Mucosa of rectum (tissue), 2 donors: ENCODE measurements at regions not wholly inside any gene's neighbourhood (a gene's known extent, or its start where the extent isn't known, plus 50 kb on each side); places are given as distances from the start of the nearest gene placed in this dataset.

Source experiments
- H3K27ac ChIP-seq, 2 donors: one replicate each; pipeline ENCODE4 v1.7.0; 2013; ENCODE audit warnings: inconsistent platforms in 2 of 2, low read depth in 2 of 2, low read length in 2 of 2
- H3K27me3 ChIP-seq, 2 donors: one replicate each; pipeline ENCODE4 v1.7.0; 2013; ENCODE audit warnings: low read length in 2 of 2; ENCODE audit not compliant: control insufficient read depth in 2 of 2, insufficient read depth in 2 of 2
- H3K36me3 ChIP-seq, 2 donors: one replicate each; pipeline ENCODE4 v1.7.0; 2013; ENCODE audit warnings: low read length in 2 of 2; ENCODE audit not compliant: control insufficient read depth in 2 of 2, insufficient read depth in 2 of 2
- H3K4me1 ChIP-seq, 2 donors: one replicate each; pipeline ENCODE4 v1.7.0; 2013; ENCODE audit warnings: low read length in 2 of 2, mild to moderate bottlenecking in 1 of 2; ENCODE audit not compliant: control insufficient read depth in 2 of 2, insufficient read depth in 2 of 2
- H3K4me3 ChIP-seq, 2 donors: one replicate each; pipeline ENCODE4 v1.7.0; 2013; ENCODE audit warnings: low read length in 2 of 2
- H3K9ac ChIP-seq, 2 donors: one replicate each; pipeline ENCODE4 v1.7.0; 2013; ENCODE audit warnings: low read length in 2 of 2, low read depth in 1 of 2, mild to moderate bottlenecking in 1 of 2
- H3K9me3 ChIP-seq, 2 donors: one replicate each; pipeline ENCODE4 v1.7.0; 2013; ENCODE audit warnings: low read length in 2 of 2; ENCODE audit not compliant: control insufficient read depth in 2 of 2
- donor health status: healthy.
- donor health status: Normal muscosa, but diverticular disease.

DNA sequence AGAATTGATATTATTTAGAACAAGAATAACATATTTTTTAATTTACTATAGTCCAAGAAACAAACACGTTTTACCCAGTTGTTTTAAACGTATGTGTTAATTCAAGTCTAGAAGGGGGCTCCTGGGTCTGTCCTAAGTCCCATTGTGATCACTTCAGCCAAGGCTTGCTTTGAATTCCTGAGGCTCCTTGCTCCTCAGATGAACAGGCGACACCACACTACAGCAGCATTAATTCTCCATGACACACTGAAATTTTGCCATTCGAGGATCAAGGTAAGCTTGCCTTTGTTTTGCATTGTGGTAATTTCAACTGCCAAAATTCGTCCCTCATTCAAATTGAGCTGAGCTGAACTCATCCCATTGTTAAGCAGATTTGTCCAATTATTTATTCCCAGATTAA is 1442.6 kb downstream of the SLITRK5 start:
- no peaks in the 10 kb centered on the region for H3K4me1 ChIP-seq
- H3K4me3 ChIP-seq: no peak overlapping the region

DNA sequence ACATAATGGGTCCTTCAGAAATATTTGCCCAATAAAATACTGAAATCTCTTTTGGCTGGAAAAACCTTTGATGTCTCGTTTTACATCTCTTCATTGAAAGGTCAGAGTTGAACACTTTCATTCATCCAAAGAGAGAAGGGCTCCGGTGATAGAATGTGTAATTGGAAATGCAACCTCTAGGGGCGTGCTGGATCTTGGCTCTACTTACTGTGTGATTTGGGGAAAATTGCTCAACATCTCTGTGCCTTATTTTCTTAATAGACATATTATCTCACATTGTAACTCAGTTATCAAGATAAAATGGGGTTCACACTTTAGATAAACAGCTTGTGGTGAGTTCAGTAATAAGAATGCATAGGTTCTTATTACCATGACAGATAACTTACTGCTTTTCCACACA is 1444.1 kb downstream of the SLITRK5 start:
- no peak overlapping the region for H3K27ac ChIP-seq
- H3K4me1 ChIP-seq: no peaks in the 10 kb centered on the region
- H3K36me3 ChIP-seq: no peaks in the 10 kb centered on the region
- H3K4me3 ChIP-seq: no peak overlapping the region
- no peaks in the 10 kb centered on the region for H3K27me3 ChIP-seq
- no peak overlapping the region for H3K9ac ChIP-seq
- H3K9me3 ChIP-seq: no peaks in the 10 kb centered on the region

More for the DNA sequence above, 1442.6 kb downstream of the SLITRK5 start:
- H3K27ac ChIP-seq: no peak overlapping the region
- no peaks in the 10 kb centered on the region for H3K27me3 ChIP-seq
- H3K9me3 ChIP-seq: no peaks in the 10 kb centered on the region
- no peaks in the 10 kb centered on the region for H3K36me3 ChIP-seq
- no peak overlapping the region for H3K9ac ChIP-seq

DNA sequence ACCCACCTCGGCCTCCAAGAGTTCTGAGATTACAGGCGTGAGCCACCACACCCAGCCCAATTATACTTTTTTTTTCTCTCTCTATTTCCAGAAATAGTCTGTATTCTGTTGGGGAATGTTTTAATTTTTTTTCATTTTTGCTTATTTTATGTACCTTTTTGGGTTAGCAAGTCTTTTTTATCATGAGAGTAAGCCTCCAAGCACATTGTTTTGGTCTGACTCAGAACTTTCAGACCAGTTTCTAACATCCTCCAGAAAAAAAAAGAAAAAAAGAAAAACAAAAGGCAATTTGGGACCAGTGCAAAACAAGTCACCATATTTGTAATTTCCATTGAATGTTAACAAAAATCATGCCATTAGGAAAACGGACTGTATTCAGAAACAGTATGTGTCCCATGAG is 1465.5 kb downstream of the SLITRK5 start:
- Histone ChIP-seq H3K27ac (no peak overlapping the region), H3K36me3 (no peaks in the 10 kb centered on the region), H3K4me1 (no peaks in the 10 kb centered on the region), H3K9me3 (no peaks in the 10 kb centered on the region), H3K9ac (no peak overlapping the region), H3K27me3 (no peaks in the 10 kb centered on the region), H3K4me3 (no peak overlapping the region)

DNA sequence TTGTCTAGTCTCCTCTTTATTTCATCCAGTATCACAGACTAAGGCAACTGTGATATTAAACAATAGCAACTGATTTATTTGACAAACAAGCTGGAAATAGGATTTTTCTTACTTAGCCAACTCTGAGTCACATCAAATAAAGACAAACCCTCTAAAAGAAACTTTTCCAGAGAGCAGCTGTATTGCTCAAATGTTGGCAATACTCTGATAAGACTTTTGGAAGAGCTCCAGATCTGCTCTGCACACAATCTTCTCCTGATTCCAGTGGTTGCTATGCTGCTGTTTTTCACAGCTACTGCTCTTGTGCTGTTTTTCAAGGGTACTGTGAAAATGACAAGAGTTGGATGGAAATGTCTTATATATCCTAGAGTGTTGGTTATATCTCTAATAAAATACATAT is 1479.2 kb downstream of the SLITRK5 start:
- Histone ChIP-seq H3K27ac (no peak overlapping the region), H3K27me3 (no peaks in the 10 kb centered on the region), H3K36me3 (no peaks in the 10 kb centered on the region), H3K4me3 (no peak overlapping the region), H3K4me1 (no peaks in the 10 kb centered on the region), H3K9ac (no peak overlapping the region), H3K9me3 (peaks cover 0 to 2% of the 10 kb centered on the region in 2 donors)

DNA sequence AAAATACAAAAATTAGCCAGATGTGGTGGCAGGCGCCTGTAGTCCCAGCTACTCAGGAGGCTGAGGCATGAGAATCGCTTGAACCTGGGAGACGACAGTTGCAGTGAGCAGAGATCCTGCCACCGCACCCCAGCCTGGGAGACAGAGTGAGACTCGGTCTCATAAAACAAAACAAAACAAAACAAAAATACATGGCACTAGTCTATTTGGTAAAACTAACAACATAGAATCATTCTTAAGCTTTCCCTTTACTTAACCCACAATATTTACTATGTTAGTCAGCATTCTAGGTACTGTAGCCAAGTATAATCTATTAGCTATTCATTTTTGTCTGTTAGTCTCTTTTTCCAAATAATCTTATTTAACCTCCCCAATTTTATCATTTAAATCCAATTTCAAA is 1482.8 kb downstream of the SLITRK5 start:
- Histone ChIP-seq H3K36me3 (no peaks in the 10 kb centered on the region), H3K27me3 (no peaks in the 10 kb centered on the region), H3K9ac (no peak overlapping the region), H3K9me3 (peaks cover 0 to 2% of the 10 kb centered on the region in 2 donors), H3K4me3 (no peak overlapping the region), H3K27ac (no peak overlapping the region), H3K4me1 (no peaks in the 10 kb centered on the region)

DNA sequence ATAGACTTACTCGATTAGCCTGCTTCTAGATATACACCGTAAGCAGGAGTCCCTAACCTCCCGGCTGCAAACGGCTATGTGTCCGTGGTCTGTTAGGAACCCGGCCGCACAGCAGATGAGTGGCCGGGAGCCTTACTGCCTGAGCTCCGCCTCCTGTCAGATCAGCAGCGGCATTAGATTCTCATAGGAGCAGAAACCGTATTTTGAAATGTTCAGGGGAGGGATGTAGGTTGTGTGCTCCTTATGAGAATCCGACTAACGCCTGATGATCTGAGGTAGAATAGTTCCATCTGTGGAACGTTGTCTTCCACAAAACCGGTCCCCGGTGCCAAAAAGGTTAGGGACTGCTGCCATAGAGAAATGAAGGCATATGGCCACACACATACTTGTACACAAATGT is 1491.9 kb downstream of the SLITRK5 start:
- Histone ChIP-seq H3K4me1 (no peaks in the 10 kb centered on the region), H3K9me3 (no peaks in the 10 kb centered on the region)

DNA sequence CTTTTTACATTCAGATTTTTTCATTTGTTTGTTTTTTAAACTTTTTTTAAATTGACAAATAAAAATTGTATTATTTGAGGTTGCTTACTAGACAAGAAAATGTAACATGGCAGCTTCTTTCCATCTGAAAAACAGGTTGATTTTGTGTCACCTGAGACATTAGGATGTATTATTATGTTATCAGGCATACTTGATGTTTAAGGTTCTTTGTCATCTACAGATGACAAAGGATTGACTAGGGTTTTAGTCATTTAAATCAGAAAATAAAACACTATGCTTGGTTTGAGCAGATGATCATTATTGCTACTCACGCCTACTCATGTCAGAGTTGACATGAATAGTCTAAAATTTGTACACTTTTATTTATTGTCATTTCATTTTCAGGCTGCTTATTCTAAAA is 1494.5 kb downstream of the SLITRK5 start:
- Histone ChIP-seq H3K27ac (no peak overlapping the region), H3K9ac (no peak overlapping the region), H3K9me3 (no peaks in the 10 kb centered on the region), H3K36me3 (no peaks in the 10 kb centered on the region), H3K27me3 (no peaks in the 10 kb centered on the region), H3K4me1 (no peaks in the 10 kb centered on the region), H3K4me3 (no peak overlapping the region)

More for the DNA sequence above, 1491.9 kb downstream of the SLITRK5 start:
- Histone ChIP-seq H3K4me3 (no peak overlapping the region), H3K27ac (no peak overlapping the region), H3K27me3 (no peaks in the 10 kb centered on the region), H3K36me3 (no peaks in the 10 kb centered on the region), H3K9ac (no peak overlapping the region)

DNA sequence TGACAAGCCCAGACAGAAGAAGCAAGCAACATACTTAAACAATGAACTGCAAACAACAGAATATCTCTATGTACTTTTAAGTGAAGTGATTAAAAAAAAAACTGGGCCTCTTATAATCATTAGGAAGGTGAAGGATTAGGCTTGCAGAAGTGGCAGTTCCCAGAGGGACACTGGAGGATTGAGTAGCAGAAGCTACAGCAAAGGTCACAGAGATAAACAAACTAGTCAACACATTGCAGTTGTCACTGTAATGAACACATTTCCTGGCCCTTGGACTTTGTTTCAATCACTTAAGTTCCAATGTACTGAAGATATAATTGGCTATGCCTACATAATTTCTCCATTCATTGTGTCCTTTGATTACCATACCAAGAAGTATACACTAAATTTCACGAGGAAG is 1498.8 kb downstream of the SLITRK5 start:
- H3K9ac ChIP-seq: no peak overlapping the region
- H3K9me3 ChIP-seq: no peaks in the 10 kb centered on the region
- no peak overlapping the region for H3K4me3 ChIP-seq
- no peaks in the 10 kb centered on the region for H3K36me3 ChIP-seq
- no peaks in the 10 kb centered on the region for H3K4me1 ChIP-seq
- H3K27me3 ChIP-seq: no peaks in the 10 kb centered on the region
- H3K27ac ChIP-seq: no peak overlapping the region

DNA sequence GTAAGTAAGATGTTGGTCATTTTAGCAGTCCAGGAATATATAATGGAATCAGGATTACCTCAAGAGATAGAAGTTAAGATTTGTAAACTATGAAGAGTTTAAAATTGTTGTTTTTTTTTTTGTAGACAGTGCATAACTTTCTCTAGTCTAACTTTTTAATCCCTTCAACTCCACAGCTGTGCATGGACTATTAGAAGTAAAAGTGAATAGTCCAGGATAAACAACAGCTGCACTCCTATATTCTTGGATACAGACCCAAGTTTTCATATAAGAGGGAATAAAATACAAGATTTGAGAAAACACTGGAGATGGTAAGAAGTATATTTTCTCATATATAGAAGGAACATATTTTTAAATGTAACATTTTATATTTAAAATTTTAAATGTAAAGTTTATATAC is 1509.9 kb downstream of the SLITRK5 start:
- Histone ChIP-seq H3K27ac (no peak overlapping the region), H3K4me3 (no peak overlapping the region), H3K4me1 (no peaks in the 10 kb centered on the region), H3K9me3 (peaks cover 0 to 2% of the 10 kb centered on the region in 2 donors), H3K36me3 (no peaks in the 10 kb centered on the region), H3K27me3 (no peaks in the 10 kb centered on the region), H3K9ac (no peak overlapping the region)

DNA sequence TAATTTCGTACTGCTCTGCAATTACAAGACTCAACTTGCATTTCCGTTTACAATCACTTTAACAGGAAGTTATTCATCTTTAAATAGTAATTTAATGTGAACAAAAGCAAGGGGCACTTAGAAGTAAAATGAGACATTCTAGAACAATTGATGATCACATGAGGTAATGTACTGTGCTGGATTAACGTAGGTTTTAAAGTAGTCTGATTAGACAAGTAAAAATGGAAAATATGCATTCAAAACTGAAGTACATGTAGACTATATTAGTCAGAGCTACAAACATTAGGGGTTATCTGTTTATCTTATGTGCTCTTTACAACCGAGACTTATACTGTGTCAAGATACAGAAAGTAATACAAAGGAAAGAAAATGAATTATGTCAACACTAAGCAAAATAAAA is 1528.0 kb downstream of the SLITRK5 start:
- H3K4me3 ChIP-seq: no peak overlapping the region
- no peaks in the 10 kb centered on the region for H3K4me1 ChIP-seq
- H3K9ac ChIP-seq: no peak overlapping the region
- H3K36me3 ChIP-seq: no peaks in the 10 kb centered on the region
- H3K9me3 ChIP-seq: no peaks in the 10 kb centered on the region
- no peak overlapping the region for H3K27ac ChIP-seq
- no peaks in the 10 kb centered on the region for H3K27me3 ChIP-seq

DNA sequence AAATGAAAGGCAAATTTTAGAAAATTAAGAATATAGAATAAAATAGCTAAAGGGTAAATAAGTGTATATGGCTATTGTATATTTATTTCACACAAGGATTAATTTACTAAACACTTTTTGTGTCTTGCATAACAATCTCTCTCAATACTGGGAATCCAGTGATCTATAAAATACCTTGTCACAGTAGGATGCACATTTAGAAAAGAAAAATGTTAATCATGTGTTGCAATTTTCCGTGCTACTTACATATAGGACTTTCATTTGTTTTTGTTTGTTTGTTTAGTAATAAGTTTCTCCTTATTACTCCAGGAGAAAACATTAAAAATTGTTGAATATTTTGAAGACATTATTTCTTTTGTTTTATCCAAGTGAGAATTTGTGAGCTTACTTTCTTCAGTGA is 1533.3 kb downstream of the SLITRK5 start:
- Histone ChIP-seq H3K9me3 (no peaks in the 10 kb centered on the region), H3K9ac (no peak overlapping the region), H3K27ac (no peak overlapping the region), H3K27me3 (no peaks in the 10 kb centered on the region), H3K4me1 (no peaks in the 10 kb centered on the region), H3K36me3 (no peaks in the 10 kb centered on the region), H3K4me3 (no peak overlapping the region)
